Right lobe of liver (tissue), 6 donors: ENCODE measurements at regions not wholly inside any gene's neighbourhood (a gene's known extent, or its start where the extent isn't known, plus 50 kb on each side); places are given as distances from the start of the nearest gene placed in this dataset.
A peak's percentile ranks its signal among the peaks of the same experiment; 100 is the strongest.

Experiments
- ATAC-seq, 4 donors: fragments of 200-7000 bp; cut with Tn5 transposase; one replicate each; pipeline ENCODE4 v1.9.1; 2020; ENCODE audit warnings: mild to moderate bottlenecking in 4 of 4, moderate library complexity in 4 of 4
- DNase-seq, 3 donors: peaks; one replicate each; pipeline ENCODE4 v3.0.0-alpha.2; 2020
- H3K27ac ChIP-seq, 3 donors: fragments of 200-600 bp; one replicate each; pipeline ENCODE4 v1.8.0; 2022
- H3K27me3 ChIP-seq, 2 donors: fragments of 200-600 bp; one replicate each; pipeline ENCODE4 v1.8.0; 2022
- H3K36me3 ChIP-seq, 4 donors: fragments of 200-600 bp; sonication (generic) in 1 of 4; one replicate each; pipeline versions ENCODE4 v1.5.1 to v1.8.0; 2017 to 2022; ENCODE audit warnings: control low read depth in 1 of 4
- H3K4me1 ChIP-seq, 4 donors: fragments of 200-600 bp; sonication (generic) in 1 of 4; one replicate each; pipeline versions ENCODE4 v1.5.1 to v1.8.0; 2017 to 2022; ENCODE audit warnings: control low read depth in 1 of 4
- H3K4me3 ChIP-seq, 3 donors: fragments of 200-600 bp; one replicate each; pipeline ENCODE4 v1.8.0; 2022
- H3K9me3 ChIP-seq, 4 donors: fragments of 200-600 bp; sonication (generic) in 1 of 4; one replicate each; pipeline versions ENCODE4 v1.5.1 to v1.8.0; 2017 to 2022; ENCODE audit warnings: control low read depth in 1 of 4
- POLR2A ChIP-seq: fragments of 450-650 bp; IDR thresholded peaks from one replicate; pipeline ENCODE4 v1.6.1; 2017; ENCODE audit warnings: antibody characterized with exemption, mild to moderate bottlenecking
- WGBS: methylation state at CpG from one replicate; pipeline ENCODE4 v1.1.6; 2018; ENCODE audit warnings: low coverage, low lambda C conversion rate; ENCODE audit not compliant: insufficient coverage; ENCODE audit errors: missing lambda C conversion rate; 5-methylcytosine and 5-hydroxymethylcytosine counted together
- intact Hi-C, 2 donors: fragments of 100-400 bp; cut with DNase I; formaldehyde crosslinking; loops; one replicate each; pipeline versions ENCODE4 v1.11.2 to v1.14.1; 2022
- TF ChIP-seq, protein P1 (sequence below), 4 donors: fragments of 200-600 bp in 3 of 4; fragments of 450-650 bp in 1 of 4; IDR thresholded peaks; one replicate each; pipeline versions ENCODE4 v1.5.1 to v1.8.0; 2016 to 2022; ENCODE audit warnings: antibody characterized with exemption in 4 of 4, mild to moderate bottlenecking in 2 of 4
- donor health status: DM: no; HTN: yes; CAD: no.
- donor health status: DM: no; HTN: no; CAD: no.
- donor health status: DM: no; HTN: no; CAD: no.
- donor health status: DM: no; HTN: yes; CAD: no.
- donor health status: DM: no; HTN: yes; CAD: no.

DNA sequence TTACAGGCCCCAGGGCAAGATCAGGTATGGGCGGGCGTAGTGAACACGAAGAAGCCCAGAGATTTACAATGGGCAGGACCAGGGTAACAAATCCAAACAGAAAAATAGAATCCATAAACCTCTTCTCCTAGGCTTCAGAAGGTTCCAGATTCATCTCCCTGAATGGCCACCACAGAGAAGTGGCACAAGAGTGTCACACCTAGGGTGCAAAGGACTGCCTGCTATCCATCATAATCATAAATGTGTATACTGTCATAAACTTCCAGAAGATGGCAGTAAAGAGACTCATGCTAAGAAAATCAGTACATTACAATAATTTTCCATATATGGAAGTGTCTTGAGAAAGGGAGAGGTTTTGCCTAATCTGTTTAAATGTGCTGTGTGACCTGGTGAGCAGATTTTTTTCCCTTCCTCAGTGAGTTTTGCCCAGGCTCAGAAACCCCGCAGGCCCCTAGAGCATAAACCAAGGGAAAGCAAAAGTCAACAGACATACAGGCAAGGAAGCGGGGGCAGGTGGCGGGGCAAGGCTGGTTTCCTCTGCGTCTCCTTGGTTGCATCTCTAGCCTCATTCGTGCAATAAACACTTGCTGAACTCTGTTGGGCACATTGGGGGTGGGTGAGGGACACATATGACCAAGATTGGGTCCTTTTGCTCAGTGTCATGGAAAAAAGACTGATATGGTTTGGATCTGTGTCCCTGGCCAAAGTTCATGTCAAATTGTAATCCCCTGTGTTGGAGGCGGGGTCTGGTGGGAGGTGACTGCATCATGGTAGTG lies 92.0 kb upstream of the CDH5 start:
- Histone ChIP-seq H3K4me1 (peaks cover 0 to 4% (median 0%) of the 10 kb centered on the region in 4 donors), H3K27me3 (no peaks in the 10 kb centered on the region), H3K4me3 (no peak overlapping the region), H3K9me3 (no peaks in the 10 kb centered on the region), H3K27ac (no peak overlapping the region), H3K36me3 (no peaks in the 10 kb centered on the region)
- DNase-seq (peak in 1 of 3 donors; percentile 23), ATAC-seq (peak in 1 of 4 donors; percentile 20)
- TF ChIP-seq POLR2A: no peak
- TF ChIP-seq, protein P1, sequence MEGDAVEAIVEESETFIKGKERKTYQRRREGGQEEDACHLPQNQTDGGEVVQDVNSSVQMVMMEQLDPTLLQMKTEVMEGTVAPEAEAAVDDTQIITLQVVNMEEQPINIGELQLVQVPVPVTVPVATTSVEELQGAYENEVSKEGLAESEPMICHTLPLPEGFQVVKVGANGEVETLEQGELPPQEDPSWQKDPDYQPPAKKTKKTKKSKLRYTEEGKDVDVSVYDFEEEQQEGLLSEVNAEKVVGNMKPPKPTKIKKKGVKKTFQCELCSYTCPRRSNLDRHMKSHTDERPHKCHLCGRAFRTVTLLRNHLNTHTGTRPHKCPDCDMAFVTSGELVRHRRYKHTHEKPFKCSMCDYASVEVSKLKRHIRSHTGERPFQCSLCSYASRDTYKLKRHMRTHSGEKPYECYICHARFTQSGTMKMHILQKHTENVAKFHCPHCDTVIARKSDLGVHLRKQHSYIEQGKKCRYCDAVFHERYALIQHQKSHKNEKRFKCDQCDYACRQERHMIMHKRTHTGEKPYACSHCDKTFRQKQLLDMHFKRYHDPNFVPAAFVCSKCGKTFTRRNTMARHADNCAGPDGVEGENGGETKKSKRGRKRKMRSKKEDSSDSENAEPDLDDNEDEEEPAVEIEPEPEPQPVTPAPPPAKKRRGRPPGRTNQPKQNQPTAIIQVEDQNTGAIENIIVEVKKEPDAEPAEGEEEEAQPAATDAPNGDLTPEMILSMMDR (IDR thresholded peaks at IDR 0.05): peak in 3 of 4 donors; percentile 24 to 41 (median 33)
- intact Hi-C loops: no loop called here
- 61% methylated on average over 9 of the region's 9 CpGs for WGBS

DNA sequence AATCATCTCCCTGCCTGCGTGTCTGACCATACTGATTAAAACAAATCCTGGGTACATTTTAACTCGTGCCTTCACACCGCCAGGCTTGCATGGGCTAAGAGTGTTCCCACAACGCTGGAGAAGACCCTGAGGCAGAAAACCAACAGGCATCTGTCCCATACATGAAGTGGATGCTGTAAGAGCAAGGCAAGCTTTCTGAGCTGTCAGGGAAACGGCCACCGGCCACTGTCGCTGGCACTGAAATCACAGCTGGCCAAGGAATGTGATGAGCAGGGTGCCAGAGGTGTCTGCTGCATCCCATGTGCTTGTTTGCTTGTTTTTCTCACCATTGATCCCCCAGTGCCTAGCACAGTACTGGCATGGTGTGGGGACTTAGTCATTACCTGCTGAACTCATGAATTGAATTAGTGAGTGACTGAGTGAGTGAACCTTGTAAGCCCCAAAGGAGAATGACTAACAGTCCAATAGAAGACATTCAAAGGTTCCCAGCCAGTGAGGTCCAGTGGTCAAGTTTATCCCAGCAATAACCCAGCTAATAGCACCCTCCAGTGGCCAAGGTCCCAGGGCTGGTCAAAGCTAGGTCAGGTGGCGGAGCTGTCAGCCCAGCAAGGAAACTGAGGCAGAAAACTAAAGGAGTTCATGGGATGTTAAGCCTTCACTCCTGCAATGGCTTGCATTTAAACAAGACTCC lies 92.7 kb upstream of the CDH5 start:
- no peak overlapping the region for H3K4me3 ChIP-seq
- peaks cover 0 to 4% (median 0%) of the 10 kb centered on the region in 4 donors for H3K4me1 ChIP-seq
- no peak overlapping the region for H3K27ac ChIP-seq
- intact Hi-C loops: no loop called here
- 57% methylated on average over 6 of the region's 8 CpGs for WGBS
- TF ChIP-seq, protein P1 (IDR thresholded peaks at IDR 0.05): no peak
- no peak for TF ChIP-seq POLR2A
- no peaks in the 10 kb centered on the region for H3K27me3 ChIP-seq
- peak in 1 of 3 donors; percentile 26 for DNase-seq
- ATAC-seq: no peak
- H3K36me3 ChIP-seq: no peaks in the 10 kb centered on the region
- no peaks in the 10 kb centered on the region for H3K9me3 ChIP-seq

GRCh38 chr16:66273053-66273452 lies 93.4 kb upstream of the CDH5 start:
- no peak overlapping the region for H3K4me3 ChIP-seq
- H3K4me1 ChIP-seq: peaks cover 0 to 4% (median 0%) of the 10 kb centered on the region in 4 donors
- H3K36me3 ChIP-seq: no peaks in the 10 kb centered on the region
- ATAC-seq (no peak), DNase-seq (no peak)
- H3K9me3 ChIP-seq: no peaks in the 10 kb centered on the region
- H3K27me3 ChIP-seq: no peaks in the 10 kb centered on the region
- no peak overlapping the region for H3K27ac ChIP-seq
- WGBS: 55% methylated on average over 3 of the region's 4 CpGs
- TF ChIP-seq, protein P1 (IDR thresholded peaks at IDR 0.05): no peak
- TF ChIP-seq POLR2A: no peak
- intact Hi-C loops: no loop called here

DNA sequence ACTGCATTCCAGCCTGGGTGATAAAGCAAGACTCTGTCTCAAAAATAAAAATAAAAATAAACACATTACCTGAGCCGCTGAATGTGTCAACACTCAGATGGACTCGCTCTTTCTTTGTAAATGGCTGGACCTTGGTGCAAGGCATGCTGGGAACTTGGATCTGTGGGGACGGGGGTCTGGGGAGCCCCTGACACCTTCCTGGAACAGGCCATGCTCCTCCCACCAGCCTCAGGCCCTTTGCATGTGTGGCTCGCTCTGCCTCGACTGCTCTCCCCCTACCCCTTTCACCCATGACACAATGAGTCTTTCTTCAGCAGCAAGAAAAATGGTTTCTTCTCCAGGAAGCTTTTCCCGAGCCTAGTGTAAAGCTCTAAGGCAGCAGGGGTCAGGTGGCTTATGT lies 94.0 kb upstream of the CDH5 start:
- intact Hi-C loops: no loop called here
- ATAC-seq: no peak
- DNase-seq: peak in 1 of 3 donors; percentile 21
- 72% methylated on average over 5 of the region's 6 CpGs for WGBS
- Histone ChIP-seq H3K36me3 (no peaks in the 10 kb centered on the region), H3K9me3 (no peaks in the 10 kb centered on the region), H3K27me3 (no peaks in the 10 kb centered on the region), H3K4me1 (peaks cover 0 to 4% (median 0%) of the 10 kb centered on the region in 4 donors), H3K27ac (no peak overlapping the region), H3K4me3 (no peak overlapping the region)
- no peak for TF ChIP-seq POLR2A
- TF ChIP-seq, protein P1 (IDR thresholded peaks at IDR 0.05): no peak
